Parathyroid adenoma (tissue), 2 donors: ENCODE measurements at regions not wholly inside any gene's neighbourhood (a gene's known extent, or its start where the extent isn't known, plus 50 kb on each side); places are given as distances from the start of the nearest gene placed in this dataset.

Experiments used
- H2AFZ ChIP-seq: fragments of 300-600 bp; sonication (generic); one replicate; pipeline ENCODE4 v1.7.0; 2017; ENCODE audit warnings: antibody characterized with exemption, mild to moderate bottlenecking
- H3K27ac ChIP-seq: fragments of 300-600 bp; sonication (generic); one replicate; pipeline ENCODE4 v1.7.0; 2017
- H3K27me3 ChIP-seq: fragments of 300-600 bp; sonication (generic); one replicate; pipeline ENCODE4 v1.7.0; 2017; ENCODE audit warnings: low read length; ENCODE audit not compliant: control insufficient read depth, insufficient read depth
- H3K36me3 ChIP-seq: fragments of 300-600 bp; sonication (generic); one replicate; pipeline ENCODE4 v1.7.0; 2017; ENCODE audit warnings: low read length; ENCODE audit not compliant: control insufficient read depth, insufficient read depth
- H3K4me1 ChIP-seq: fragments of 300-600 bp; sonication (generic); one replicate; pipeline ENCODE4 v1.7.0; 2017; ENCODE audit warnings: control low read depth
- H3K4me2 ChIP-seq: fragments of 300-600 bp; sonication (generic); one replicate; pipeline ENCODE4 v1.7.0; 2017; ENCODE audit warnings: low read length
- H3K4me3 ChIP-seq: fragments of 300-600 bp; sonication (generic); one replicate; pipeline ENCODE4 v1.7.0; 2017; ENCODE audit warnings: low read depth, low read length
- H3K79me2 ChIP-seq: fragments of 300-600 bp; sonication (generic); one replicate; pipeline ENCODE4 v1.7.0; 2017; ENCODE audit warnings: control low read depth
- H3K9ac ChIP-seq: fragments of 300-600 bp; sonication (generic); one replicate; pipeline ENCODE4 v1.7.0; 2017; ENCODE audit warnings: mild to moderate bottlenecking
- H3K9me3 ChIP-seq: fragments of 300-600 bp; sonication (generic); one replicate; pipeline ENCODE4 v1.7.0; 2017; ENCODE audit warnings: low read length; ENCODE audit not compliant: control insufficient read depth
- CTCF ChIP-seq: fragments of 300-600 bp; sonication (generic); IDR thresholded peaks from one replicate; pipeline ENCODE4 v1.7.0; 2017; ENCODE audit warnings: antibody characterized with exemption, mild to moderate bottlenecking
- donor health status: primary hyperparathyroidism.

- Histone ChIP-seq H3K27me3 (no peaks in the 10 kb centered on the region), H3K4me1 (no peaks in the 10 kb centered on the region), H3K4me3 (no peak overlapping the region), H3K9me3 (no peaks in the 10 kb centered on the region), H3K36me3 (no peaks in the 10 kb centered on the region), H3K79me2 (no peaks in the 10 kb centered on the region), H3K27ac (no peak overlapping the region), H3K9ac (no peak overlapping the region), H2AFZ (no peak overlapping the region), H3K4me2 (no peak overlapping the region)
- no peak for TF ChIP-seq CTCF
These were observed 573.1 kb downstream of the USP25 start for GRCh38 chr21:16302851-16303282.

- H3K27ac ChIP-seq, result no peak overlapping the region
- H2AFZ ChIP-seq, result no peak overlapping the region
- no peaks in the 10 kb centered on the region for H3K79me2 ChIP-seq
- H3K4me1 ChIP-seq, result no peaks in the 10 kb centered on the region
- H3K4me3 ChIP-seq, result no peak overlapping the region
- no peak overlapping the region for H3K4me2 ChIP-seq
- TF ChIP-seq CTCF, result no peak
- H3K9me3 ChIP-seq, result no peaks in the 10 kb centered on the region
- H3K36me3 ChIP-seq, result no peaks in the 10 kb centered on the region
- H3K27me3 ChIP-seq, result no peaks in the 10 kb centered on the region
- H3K9ac ChIP-seq, result no peak overlapping the region
These were observed 574.7 kb downstream of the USP25 start for GRCh38 chr21:16304174-16305095.

GRCh38 chr21:16305686-16306085, 575.9 kb downstream of the USP25 start:
- Histone ChIP-seq H3K27ac (no peak overlapping the region), H3K4me3 (no peak overlapping the region), H3K4me2 (peak overlapping the region; percentile 33), H3K27me3 (no peaks in the 10 kb centered on the region), H3K9me3 (no peaks in the 10 kb centered on the region), H3K79me2 (no peaks in the 10 kb centered on the region), H2AFZ (no peak overlapping the region), H3K4me1 (no peaks in the 10 kb centered on the region), H3K36me3 (no peaks in the 10 kb centered on the region), H3K9ac (no peak overlapping the region)
- TF ChIP-seq CTCF, result no peak

GRCh38 chr21:16307256-16307655, 577.5 kb downstream of the USP25 start:
- H3K27ac ChIP-seq, result no peak overlapping the region
- H3K4me2 ChIP-seq, result no peak overlapping the region
- no peak overlapping the region for H3K9ac ChIP-seq
- H3K27me3 ChIP-seq, result no peaks in the 10 kb centered on the region
- no peak for TF ChIP-seq CTCF
- no peak overlapping the region for H2AFZ ChIP-seq
- no peak overlapping the region for H3K4me3 ChIP-seq
- H3K79me2 ChIP-seq, result no peaks in the 10 kb centered on the region
- no peaks in the 10 kb centered on the region for H3K9me3 ChIP-seq
- no peaks in the 10 kb centered on the region for H3K4me1 ChIP-seq
- no peaks in the 10 kb centered on the region for H3K36me3 ChIP-seq

- no peaks in the 10 kb centered on the region for H3K36me3 ChIP-seq
- H3K9ac ChIP-seq, result no peak overlapping the region
- H3K27ac ChIP-seq, result no peak overlapping the region
- H3K4me2 ChIP-seq, result no peak overlapping the region
- no peaks in the 10 kb centered on the region for H3K79me2 ChIP-seq
- TF ChIP-seq CTCF, result no peak
- no peak overlapping the region for H2AFZ ChIP-seq
- H3K4me3 ChIP-seq, result no peak overlapping the region
- H3K27me3 ChIP-seq, result no peaks in the 10 kb centered on the region
- H3K9me3 ChIP-seq, result no peaks in the 10 kb centered on the region
- H3K4me1 ChIP-seq, result no peaks in the 10 kb centered on the region
These were observed 578.5 kb downstream of the USP25 start for GRCh38 chr21:16308269-16308668.
